H1 (cell line): ENCODE measurements at regions not wholly inside any gene's neighbourhood (a gene's known extent, or its start where the extent isn't known, plus 50 kb on each side); places are given as distances from the start of the nearest gene placed in this dataset.

Source experiments
- CTCF ChIA-PET: fragments of 300-600 bp; sonication (Branson Sonifier 250); formaldehyde crosslinking; loops from one replicate; lab custom pipeline; 2021; ENCODE audit not compliant: partially characterized antibody; lab: Charles Lee
- POLR2A ChIA-PET: fragments of 300-600 bp; sonication (Branson Sonifier 250); formaldehyde crosslinking; loops from one replicate; lab custom pipeline; 2021; ENCODE audit warnings: inconsistent platforms; ENCODE audit not compliant: partially characterized antibody; lab: Charles Lee
- DNase-seq, 2 experiments: peaks; one replicate each; pipeline versions ENCODE4 v3.0.0 to v3.0.0-alpha.2; 2010 to 2022; ENCODE audit warnings: low spot score in 2 of 2, low read depth in 1 of 2, mixed read lengths in 1 of 2
- FAIRE-seq: peaks from 2 replicates; lab custom pipeline; 2011; peaks lifted over from hg19 to GRCh38; lab: Jason Lieb, UNC
- H2AFZ ChIP-seq: 2 replicates; pipeline ENCODE4 v1.8.1; 2012; ENCODE audit warnings: low read length, inconsistent platforms
- H2AK5ac ChIP-seq: 2 replicates; pipeline ENCODE4 v1.6.1; 2013; ENCODE audit warnings: low read depth, low read length
- H2BK120ac ChIP-seq: replicated peaks from 2 replicates; pipeline ENCODE3; 2013; ENCODE audit warnings: low read depth, low read length, inconsistent platforms
- H2BK12ac ChIP-seq: 2 replicates; pipeline ENCODE4 v1.6.1; 2013; ENCODE audit warnings: low read depth, low read length
- H2BK15ac ChIP-seq: 2 replicates; pipeline ENCODE4 v1.6.1; 2013; ENCODE audit warnings: low read length
- H2BK20ac ChIP-seq: 2 replicates; pipeline ENCODE4 v1.6.1; 2013; ENCODE audit warnings: low read length
- H2BK5ac ChIP-seq: 2 replicates; pipeline ENCODE4 v1.6.1; 2013; ENCODE audit warnings: low read depth, low read length
- H3K14ac ChIP-seq: 2 replicates; pipeline ENCODE4 v1.6.1; 2013; ENCODE audit warnings: inconsistent platforms; ENCODE audit not compliant: insufficient read length
- H3K18ac ChIP-seq: 2 replicates; pipeline ENCODE4 v1.6.1; 2013; ENCODE audit warnings: low read length; ENCODE audit errors: extremely low read depth
- H3K23ac ChIP-seq: 2 replicates; pipeline ENCODE4 v1.6.1; 2013; ENCODE audit warnings: inconsistent platforms; ENCODE audit not compliant: insufficient read length
- H3K23me2 ChIP-seq: 2 replicates; pipeline ENCODE4 v1.6.1; 2013; ENCODE audit warnings: low read depth, low read length
- H3K27ac ChIP-seq: 2 replicates; pipeline ENCODE4 v1.6.1; 2011; ENCODE audit warnings: low read depth, low read length, inconsistent platforms
- H3K27me3 ChIP-seq, 4 experiments: replicated peaks in 1 of 4; 1 replicate in 1 of 4; 2 replicates in 3 of 4; pipeline versions ENCODE4 v1.6.1 to v1.8.1; 2011 to 2013; ENCODE audit warnings: low read length in 3 of 4, mild to moderate bottlenecking in 3 of 4, inconsistent platforms in 2 of 4, mixed read lengths in 2 of 4, moderate library complexity in 1 of 4; ENCODE audit not compliant: control insufficient read depth in 3 of 4, insufficient read depth in 3 of 4; ENCODE audit errors: extremely low read depth in 1 of 4
- H3K36me3 ChIP-seq, 4 experiments: 2 replicates each; pipeline versions ENCODE4 v1.6.1 to v1.8.1; 2011 to 2013; ENCODE audit warnings: mild to moderate bottlenecking in 4 of 4, low read length in 3 of 4, moderate library complexity in 2 of 4, control low read depth in 1 of 4, inconsistent platforms in 1 of 4; ENCODE audit not compliant: insufficient read depth in 4 of 4, control insufficient read depth in 2 of 4
- H3K4ac ChIP-seq: replicated peaks from 2 replicates; pipeline ENCODE3; 2013; ENCODE audit warnings: low read length, low read depth, mixed read lengths, inconsistent platforms; ENCODE audit not compliant: insufficient read length
- H3K4me1 ChIP-seq, 4 experiments: replicated peaks in 1 of 4; 1 replicate in 1 of 4; 2 replicates in 3 of 4; pipeline versions ENCODE4 v1.6.1 to v1.8.1; 2011 to 2013; ENCODE audit warnings: low read length in 3 of 4, inconsistent platforms in 2 of 4, mixed read lengths in 1 of 4; ENCODE audit not compliant: insufficient read depth in 4 of 4, control insufficient read depth in 3 of 4
- H3K4me2 ChIP-seq, 2 experiments: 2 replicates each; pipeline versions ENCODE4 v1.6.1 to v1.8.1; 2011 to 2013; ENCODE audit warnings: low read depth in 2 of 2, low read length in 2 of 2, control low read depth in 1 of 2, inconsistent platforms in 1 of 2, mild to moderate bottlenecking in 1 of 2; ENCODE audit not compliant: insufficient read depth in 1 of 2
- H3K4me3 ChIP-seq, 4 experiments: fragments of 200-600, 300-600 bp in 1 of 4; sonication (generic), shearing (Covaris generic), sonication (Bioruptor Twin) in 1 of 4; 2 replicates each; pipeline versions ENCODE4 v1.5.1 to v1.8.1; 2011 to 2016; ENCODE audit warnings: low read length in 4 of 4, low read depth in 3 of 4, control low read depth in 2 of 4, inconsistent platforms in 2 of 4, mild to moderate bottlenecking in 2 of 4, mixed read lengths in 1 of 4, moderate library complexity in 1 of 4; ENCODE audit not compliant: insufficient read depth in 2 of 4; ENCODE audit errors: extremely low read depth in 1 of 4
- H3K56ac ChIP-seq: replicated peaks from 2 replicates; pipeline ENCODE3; 2013; ENCODE audit warnings: low read depth, mild to moderate bottlenecking, mixed read lengths, low read length, inconsistent platforms; ENCODE audit not compliant: insufficient read length
- H3K79me1 ChIP-seq: 2 replicates; pipeline ENCODE4 v1.6.1; 2013; ENCODE audit warnings: low read depth, low read length, control low read depth
- H3K79me2 ChIP-seq, 2 experiments: 2 replicates each; pipeline versions ENCODE4 v1.6.1 to v1.8.1; 2012 to 2013; ENCODE audit warnings: low read length in 2 of 2, mild to moderate bottlenecking in 2 of 2, inconsistent platforms in 1 of 2; ENCODE audit not compliant: insufficient read depth in 2 of 2, control insufficient read depth in 1 of 2
- H3K9ac ChIP-seq, 4 experiments: replicated peaks in 1 of 4; 1 replicate in 1 of 4; 2 replicates in 3 of 4; pipeline versions ENCODE4 v1.6.1 to v1.8.1; 2011 to 2013; ENCODE audit warnings: low read depth in 3 of 4, low read length in 3 of 4, control low read depth in 2 of 4, mild to moderate bottlenecking in 2 of 4, moderate library complexity in 2 of 4, inconsistent platforms in 1 of 4; ENCODE audit errors: extremely low read depth in 1 of 4
- H3K9me3 ChIP-seq, 2 experiments: 2 replicates each; pipeline versions ENCODE4 v1.6.1 to v1.8.1; 2012 to 2013; ENCODE audit warnings: mild to moderate bottlenecking in 2 of 2, moderate library complexity in 2 of 2, control low read depth in 1 of 2, inconsistent platforms in 1 of 2, low read depth in 1 of 2, low read length in 1 of 2, mixed read lengths in 1 of 2; ENCODE audit not compliant: insufficient read depth in 2 of 2
- H4K20me1 ChIP-seq, 2 experiments: replicated peaks in 1 of 2; 2 replicates each; pipeline versions ENCODE3 to v1.8.1; 2011 to 2013; ENCODE audit warnings: inconsistent platforms in 2 of 2, low read length in 2 of 2, mild to moderate bottlenecking in 1 of 2; ENCODE audit not compliant: insufficient read depth in 2 of 2, control insufficient read depth in 1 of 2
- H4K5ac ChIP-seq: 2 replicates; pipeline ENCODE4 v1.6.1; 2013; ENCODE audit warnings: low read length, low read depth, mixed read lengths, inconsistent platforms; ENCODE audit not compliant: insufficient read length
- H4K8ac ChIP-seq: 2 replicates; pipeline ENCODE4 v1.8.0; 2013; ENCODE audit warnings: mild to moderate bottlenecking, moderate library complexity, low read length, inconsistent platforms; ENCODE audit not compliant: insufficient read depth; ENCODE audit errors: extremely low read depth
- H4K91ac ChIP-seq: replicated peaks from 2 replicates; pipeline ENCODE3; 2013; ENCODE audit warnings: low read length, mixed read lengths, inconsistent platforms; ENCODE audit not compliant: insufficient read length
- BRCA1 ChIP-seq: IDR thresholded peaks from 2 replicates; pipeline ENCODE4 v1.6.1; 2012; ENCODE audit warnings: low read depth, low read length, improper control_type of control experiment
- CREB1 ChIP-seq: IDR thresholded peaks from 2 replicates; pipeline ENCODE4 v1.6.1; 2012; ENCODE audit warnings: inconsistent platforms
- CTBP2 ChIP-seq: IDR thresholded peaks from 2 replicates; pipeline ENCODE4 v1.7.0; 2011; ENCODE audit warnings: borderline replicate concordance, mild to moderate bottlenecking, moderate library complexity, mixed read lengths, low read length; ENCODE audit not compliant: insufficient read depth, insufficient read length
- E2F6 ChIP-seq: IDR thresholded peaks from 2 replicates; pipeline ENCODE4 v1.6.1; 2012; ENCODE audit warnings: inconsistent platforms
- EGR1 ChIP-seq: IDR thresholded peaks from 2 replicates; pipeline ENCODE4 v1.6.1; 2011; ENCODE audit warnings: low read depth, low read length, borderline replicate concordance
- FOSL1 ChIP-seq: IDR thresholded peaks from 2 replicates; pipeline ENCODE4 v1.6.1; 2011; ENCODE audit warnings: mild to moderate bottlenecking, low read depth, low read length, moderate library complexity; ENCODE audit not compliant: insufficient read depth
- KDM4A ChIP-seq: IDR thresholded peaks from one replicate; pipeline ENCODE4 v1.7.1; 2012; ENCODE audit warnings: low read depth, mild to moderate bottlenecking, moderate library complexity, low read length, inconsistent platforms; ENCODE audit not compliant: severe bottlenecking
- MAFK ChIP-seq: IDR thresholded peaks from 2 replicates; pipeline ENCODE4 v1.6.1; 2012; ENCODE audit warnings: low read depth, mild to moderate bottlenecking, improper control_type of control experiment, low read length
- POU5F1 ChIP-seq: IDR thresholded peaks from 2 replicates; pipeline ENCODE4 v1.6.1; 2011; ENCODE audit warnings: low read depth, mild to moderate bottlenecking, low read length, moderate library complexity
- RXRA ChIP-seq: IDR thresholded peaks from 2 replicates; pipeline ENCODE4 v1.6.1; 2011; ENCODE audit warnings: low read depth, mild to moderate bottlenecking, low read length, moderate library complexity; ENCODE audit not compliant: insufficient read depth
- SAP30 ChIP-seq: fragments of 300-600 bp; sonication (generic); IDR thresholded peaks from 2 replicates; pipeline ENCODE4 v1.7.1; 2012; ENCODE audit warnings: low read length, moderate library complexity, mild to moderate bottlenecking, inconsistent platforms; ENCODE audit not compliant: insufficient read depth, insufficient replicate concordance
- TAF1 ChIP-seq: IDR thresholded peaks from 2 replicates; pipeline ENCODE4 v1.6.1; 2011; ENCODE audit warnings: mild to moderate bottlenecking, low read depth, low read length
- USF2 ChIP-seq: IDR thresholded peaks from 2 replicates; pipeline ENCODE4 v1.6.1; 2011; ENCODE audit warnings: low read length, improper control_type of control experiment
- WGBS, 2 experiments: shearing (Covaris generic) in 1 of 2; methylation state at CpG; one replicate each; pipeline versions ENCODE4 v1.1.6 to v1.1.7; 2013 to 2015; ENCODE audit warnings: low lambda C conversion rate in 2 of 2, mixed read lengths in 2 of 2, inconsistent platforms in 1 of 2, low coverage in 1 of 2, missing lambda C conversion rate in 1 of 2; ENCODE audit not compliant: insufficient replicate concordance in 2 of 2, insufficient coverage in 1 of 2, insufficient read length in 1 of 2; ENCODE audit errors: extremely low coverage in 1 of 2, missing lambda C conversion rate in 1 of 2; 5-methylcytosine and 5-hydroxymethylcytosine counted together

- H2BK20ac ChIP-seq = no peak overlapping the region
- H4K5ac ChIP-seq = no peak overlapping the region
- H3K4ac ChIP-seq = no peak overlapping the region
- no peak overlapping the region for H3K27ac ChIP-seq
- H3K56ac ChIP-seq = no peak overlapping the region
- no peaks in the 10 kb centered on the region for H3K36me3 ChIP-seq
- no peak overlapping the region for H4K8ac ChIP-seq
- H3K9me3 ChIP-seq = no peaks in the 10 kb centered on the region
- H2BK15ac ChIP-seq = no peak overlapping the region
- no peak for DNase-seq
- H2AFZ ChIP-seq = no peak overlapping the region
- H4K91ac ChIP-seq = no peak overlapping the region
- no peak for FAIRE-seq
- no peak overlapping the region for H3K9ac ChIP-seq
- ChIA-PET CTCF (interaction anchor here (0.6 to 1.0 kb wide), 4 partner anchors 10 to 380 kb away, joined by 3 read pairs; no protein-coding TSS in a partner anchor), POLR2A (no interaction called here)
- no peak overlapping the region for H3K4me3 ChIP-seq
- 92% methylated on average over 8 of the region's 8 CpGs; no CpG with 5 or more reads in 1 of the 2 experiments for WGBS, 2 experiments
- no peaks in the 10 kb centered on the region for H3K79me2 ChIP-seq
- no peaks in the 10 kb centered on the region for H3K79me1 ChIP-seq
- no peak overlapping the region for H2BK120ac ChIP-seq
- no peaks in the 10 kb centered on the region for H3K23me2 ChIP-seq
- H3K4me1 ChIP-seq = no peaks in the 10 kb centered on the region; a peak in 1 of 7 replicates
- no peaks in the 10 kb centered on the region for H4K20me1 ChIP-seq
- H2BK12ac ChIP-seq = no peak overlapping the region
- no peak overlapping the region for H3K23ac ChIP-seq
- H3K14ac ChIP-seq = no peak overlapping the region
- no peak overlapping the region for H2AK5ac ChIP-seq
- H3K4me2 ChIP-seq = no peak overlapping the region
- H3K18ac ChIP-seq = no peak overlapping the region
- H2BK5ac ChIP-seq = no peak overlapping the region
- H3K27me3 ChIP-seq = no peaks in the 10 kb centered on the region
- no peak for TF ChIP-seq CREB1
- no peak for TF ChIP-seq RXRA
- TF ChIP-seq MAFK = no peak
- TF ChIP-seq E2F6 = no peak
- TF ChIP-seq SAP30 = no peak
- no peak for TF ChIP-seq TAF1
- TF ChIP-seq POU5F1 = no peak
- no peak for TF ChIP-seq USF2
- TF ChIP-seq EGR1 = no peak
- no peak for TF ChIP-seq CTBP2
- no peak for TF ChIP-seq KDM4A
- no peak for TF ChIP-seq BRCA1
- no peak for TF ChIP-seq FOSL1
Measured at GRCh38 chr17:79542718-79543117, 68.1 kb downstream of the RBFOX3 start.
